Neural progenitor cell (in vitro differentiated cells): ENCODE measurements at regions not wholly inside any gene's neighbourhood (a gene's known extent, or its start where the extent isn't known, plus 50 kb on each side); places are given as distances from the start of the nearest gene placed in this dataset.
A peak's percentile ranks its signal among the peaks of the same experiment; 100 is the strongest.

Experiments
- DNase-seq: peaks from one replicate; pipeline ENCODE4 v3.0.0-alpha.2; 2016; ENCODE audit warnings: low spot score
- H2AFZ ChIP-seq: fragments of 200-600 bp; sonication (generic); replicated peaks from 2 replicates; pipeline ENCODE4 v1.6.1; 2016; ENCODE audit warnings: antibody characterized with exemption
- H3F3A ChIP-seq: fragments of 200-600 bp; sonication (generic); 2 replicates; pipeline ENCODE4 v1.6.1; 2016; ENCODE audit warnings: antibody characterized with exemption, low read depth
- H3K27ac ChIP-seq: fragments of 200-600 bp; sonication (generic); 2 replicates; pipeline ENCODE4 v1.5.1; 2016; ENCODE audit warnings: mild to moderate bottlenecking
- H3K27me3 ChIP-seq: fragments of 200-600 bp; sonication (generic); 2 replicates; pipeline ENCODE4 v1.6.1; 2016; ENCODE audit warnings: mild to moderate bottlenecking, moderate library complexity
- H3K36me3 ChIP-seq: fragments of 200-600 bp; sonication (generic); 2 replicates; pipeline ENCODE4 v1.5.1; 2016
- H3K4me1 ChIP-seq: fragments of 200-600 bp; sonication (generic); 2 replicates; pipeline ENCODE4 v1.6.1; 2016; ENCODE audit warnings: mixed run types
- H3K4me2 ChIP-seq: fragments of 200-600 bp; sonication (generic); 2 replicates; pipeline ENCODE4 v1.6.1; 2016
- H3K4me3 ChIP-seq: fragments of 200-600 bp; sonication (generic); 2 replicates; pipeline ENCODE4 v1.5.1; 2016
- H3K79me2 ChIP-seq: fragments of 200-600 bp; sonication (generic); 2 replicates; pipeline ENCODE4 v1.6.1; 2016; ENCODE audit warnings: low read depth
- H3K9ac ChIP-seq: fragments of 200-600 bp; sonication (generic); 2 replicates; pipeline ENCODE4 v1.6.1; 2016
- H3K9me3 ChIP-seq: fragments of 200-600 bp; sonication (generic); 2 replicates; pipeline ENCODE4 v1.5.1; 2016; ENCODE audit warnings: low read depth
- H4K20me1 ChIP-seq: fragments of 200-600 bp; sonication (generic); 2 replicates; pipeline ENCODE4 v1.6.1; 2016; ENCODE audit warnings: low read depth
- H3K27ac Mint-ChIP-seq: 3 replicates; pipeline ENCODE4 v1.8.0; 2021; ENCODE audit warnings: mixed read lengths
- H3K27me3 Mint-ChIP-seq: 2 replicates; pipeline ENCODE4 v1.8.0; 2022; ENCODE audit warnings: low read depth, mild to moderate bottlenecking, inconsistent platforms, moderate library complexity, mixed read lengths; ENCODE audit not compliant: insufficient read depth
- H3K36me3 Mint-ChIP-seq: 3 replicates; pipeline ENCODE4 v1.8.0; 2021; ENCODE audit warnings: mixed read lengths
- H3K4me1 Mint-ChIP-seq: 3 replicates; pipeline ENCODE4 v1.8.0; 2021; ENCODE audit warnings: mixed read lengths
- H3K4me3 Mint-ChIP-seq: 3 replicates; pipeline ENCODE4 v1.8.0; 2021; ENCODE audit warnings: mild to moderate bottlenecking, moderate library complexity, mixed read lengths
- H3K9me3 Mint-ChIP-seq: 3 replicates; pipeline ENCODE4 v1.8.0; 2020; ENCODE audit warnings: mixed read lengths
- CTCF ChIP-seq: fragments of 200-600 bp; sonication (generic); IDR thresholded peaks from 2 replicates; pipeline ENCODE4 v1.5.1; 2017; ENCODE audit warnings: antibody characterized with exemption, mild to moderate bottlenecking
- EZH2 ChIP-seq: fragments of 200-600 bp; sonication (generic); IDR thresholded peaks from 2 replicates; pipeline ENCODE4 v1.6.1; 2017; ENCODE audit warnings: antibody characterized with exemption, mild to moderate bottlenecking, moderate library complexity
- EZH2phosphoT487 ChIP-seq: fragments of 200-600 bp; sonication (generic); IDR thresholded peaks from 2 replicates; pipeline ENCODE4 v1.6.1; 2017; ENCODE audit warnings: antibody characterized with exemption

- Histone ChIP-seq H3K27me3 (peaks cover 12% of the 10 kb centered on the region), H3K27ac (no peak overlapping the region), H3K4me3 (no peak overlapping the region), H3K36me3 (no peaks in the 10 kb centered on the region), H3K9ac (no peak overlapping the region), H3K79me2 (no peaks in the 10 kb centered on the region), H2AFZ (no peak overlapping the region), H3K4me2 (no peak overlapping the region), H3F3A (peaks cover 15% of the 10 kb centered on the region), H3K9me3 (no peaks in the 10 kb centered on the region), H4K20me1 (no peaks in the 10 kb centered on the region), H3K4me1 (peaks cover 40% of the 10 kb centered on the region)
- Mint-ChIP-seq H3K4me3 (no peak overlapping the region), H3K4me1 (peaks cover 20% of the 10 kb centered on the region), H3K36me3 (no peaks in the 10 kb centered on the region), H3K9me3 (no peaks in the 10 kb centered on the region), H3K27ac (no peak overlapping the region), H3K27me3 (peaks cover 5% of the 10 kb centered on the region)
- DNase-seq = no peak
- TF ChIP-seq EZH2 = no peak
- no peak for TF ChIP-seq CTCF
- TF ChIP-seq EZH2phosphoT487 = no peak
Measured at GRCh38 chr19:31423896-31424295, 74.7 kb upstream of the TSHZ3 start.

- Histone ChIP-seq H2AFZ (peak overlapping the region; percentile 50), H3K4me1 (peaks cover 33% of the 10 kb centered on the region), H3K79me2 (no peaks in the 10 kb centered on the region), H3K9me3 (no peaks in the 10 kb centered on the region), H3K9ac (no peak overlapping the region), H3F3A (peaks cover 10% of the 10 kb centered on the region), H3K4me3 (no peak overlapping the region), H4K20me1 (no peaks in the 10 kb centered on the region), H3K36me3 (no peaks in the 10 kb centered on the region), H3K27me3 (peaks cover 11% of the 10 kb centered on the region), H3K4me2 (peak overlapping the region; percentile 25), H3K27ac (no peak overlapping the region)
- no peak overlapping the region for H3K4me3 Mint-ChIP-seq
- H3K27ac Mint-ChIP-seq = no peak overlapping the region
- peaks cover 15% of the 10 kb centered on the region for H3K4me1 Mint-ChIP-seq
- TF ChIP-seq EZH2 = no peak
- TF ChIP-seq EZH2phosphoT487 = no peak
- TF ChIP-seq CTCF = no peak
- DNase-seq = peak; percentile 24
- H3K36me3 Mint-ChIP-seq = no peaks in the 10 kb centered on the region
- peaks cover 5% of the 10 kb centered on the region for H3K27me3 Mint-ChIP-seq
- H3K9me3 Mint-ChIP-seq = no peaks in the 10 kb centered on the region
Measured at GRCh38 chr19:31424861-31425620, 75.8 kb upstream of the TSHZ3 start.

- Histone ChIP-seq H3K4me1 (peaks cover 12% of the 10 kb centered on the region), H3F3A (peaks cover 3% of the 10 kb centered on the region), H3K27ac (no peak overlapping the region), H3K4me3 (no peak overlapping the region), H3K9ac (no peak overlapping the region), H3K36me3 (no peaks in the 10 kb centered on the region), H3K4me2 (no peak overlapping the region), H3K27me3 (peaks cover 4% of the 10 kb centered on the region), H2AFZ (no peak overlapping the region), H3K79me2 (no peaks in the 10 kb centered on the region), H4K20me1 (no peaks in the 10 kb centered on the region), H3K9me3 (no peaks in the 10 kb centered on the region)
- Mint-ChIP-seq H3K4me1 (no peaks in the 10 kb centered on the region), H3K27ac (no peak overlapping the region), H3K27me3 (peaks cover 4% of the 10 kb centered on the region), H3K9me3 (no peaks in the 10 kb centered on the region), H3K4me3 (no peak overlapping the region), H3K36me3 (no peaks in the 10 kb centered on the region)
- DNase-seq = no peak
- TF ChIP-seq EZH2phosphoT487 (no peak), EZH2 (no peak), CTCF (no peak)
Measured at GRCh38 chr19:31427857-31428256, 78.6 kb upstream of the TSHZ3 start.
